CD4-positive, alpha-beta T cell treated with Interferon gamma for 1 hour (primary cell): ENCODE measurements at regions not wholly inside any gene's neighbourhood (a gene's known extent, or its start where the extent isn't known, plus 50 kb on each side); places are given as distances from the start of the nearest gene placed in this dataset.
"Not testable (repeated sequence)": the region's sequence is repeated elsewhere in the genome, so short reads cannot be mapped to it uniquely, and the experiment has no call there.

Source experiments
- DNase-seq: peaks from one replicate; pipeline ENCODE4 v3.0.0-alpha.2; 2020

DNA sequence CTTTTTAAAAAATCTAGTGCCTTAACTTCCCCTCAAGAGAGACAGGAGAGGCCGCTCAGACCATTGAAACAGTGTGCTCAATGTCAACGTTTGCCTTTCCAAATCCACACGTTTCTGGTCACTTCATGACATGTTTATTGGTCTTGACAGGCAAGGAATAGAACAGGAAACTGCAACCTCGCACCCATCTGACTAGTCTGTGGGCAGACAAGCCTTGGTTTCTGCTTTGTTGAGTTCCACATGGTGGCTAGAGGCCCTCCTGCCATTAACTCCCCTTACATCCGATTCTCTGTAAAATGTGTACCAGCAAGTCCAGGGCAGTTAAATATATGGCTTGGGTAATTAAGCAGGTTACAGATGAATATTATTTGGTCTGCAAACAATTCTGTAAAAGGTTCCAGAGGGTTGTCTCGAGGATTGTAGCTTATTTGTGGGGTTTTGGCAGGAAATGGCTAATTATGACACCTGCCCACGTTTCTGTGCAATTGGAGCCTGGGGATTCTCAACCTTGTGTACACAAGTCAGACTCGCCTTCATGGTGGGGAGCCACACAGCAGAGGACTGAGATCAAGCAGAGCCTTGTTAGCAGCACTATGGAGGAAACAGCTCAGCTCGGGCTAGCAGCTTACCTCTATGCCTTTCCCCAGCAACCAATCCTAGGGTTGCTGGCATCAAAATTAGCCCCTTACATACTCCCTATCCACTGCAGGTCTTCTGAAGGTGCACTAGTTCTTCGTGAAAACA is 317.5 kb upstream of the IGF1R start:
- DNase-seq, result no peak

DNA sequence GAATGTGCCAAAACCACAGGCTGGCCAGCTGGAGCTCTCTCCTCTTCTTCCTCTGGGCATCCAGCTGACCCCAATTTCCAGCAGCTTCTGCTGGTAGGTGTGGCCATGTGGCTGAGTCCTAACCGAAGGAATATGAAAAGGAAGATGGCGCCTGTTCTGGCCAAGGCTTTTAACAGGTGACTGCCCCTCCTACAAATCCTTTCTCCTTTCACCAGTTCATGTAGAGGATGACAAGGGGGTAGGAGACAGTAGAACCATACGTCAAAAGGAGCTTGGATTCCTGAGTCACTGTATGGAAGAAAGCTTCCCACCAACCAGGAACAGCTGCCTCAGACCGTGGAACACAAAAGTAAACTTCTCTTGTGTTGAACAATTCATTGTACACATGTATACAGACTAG is 316.7 kb upstream of the IGF1R start:
- DNase-seq, result no peak

DNA sequence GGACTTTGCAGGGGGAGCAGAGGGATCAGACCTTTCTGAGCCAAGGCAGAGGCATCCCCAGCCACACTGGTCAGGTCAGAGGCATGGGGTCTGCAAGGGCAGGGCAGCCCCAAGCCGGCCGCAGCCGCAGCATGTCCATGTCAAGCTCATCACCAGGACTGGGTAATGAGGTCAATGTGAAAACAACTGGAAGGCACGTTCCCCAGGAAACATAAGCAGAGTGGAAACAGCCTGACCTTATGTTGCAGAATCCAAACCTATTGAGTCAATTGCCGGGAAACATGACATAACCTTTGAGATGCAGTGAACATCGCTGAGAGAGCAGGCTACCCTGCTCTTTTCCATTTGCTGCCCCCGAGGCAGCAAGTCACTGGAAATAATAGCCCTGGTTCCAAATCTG is 315.1 kb upstream of the IGF1R start:
- no peak for DNase-seq

DNA sequence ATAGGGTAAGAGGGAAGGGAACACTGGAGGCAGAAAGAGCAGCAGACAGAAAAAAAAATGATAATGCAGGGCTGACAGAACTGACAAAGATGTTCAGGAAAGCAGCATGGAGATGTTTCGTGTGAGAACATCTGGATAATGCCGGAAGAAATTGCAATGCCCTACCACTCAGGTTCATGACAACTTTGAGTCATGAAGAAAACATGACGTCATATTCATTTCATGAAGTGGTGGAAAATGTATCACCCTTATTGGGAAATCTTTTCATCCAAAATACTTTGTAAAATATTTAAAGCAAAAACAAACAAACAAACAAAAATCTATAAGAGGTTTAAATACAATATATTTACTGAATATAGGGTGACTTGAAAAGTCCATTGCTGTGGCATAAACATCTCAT is 305.4 kb upstream of the IGF1R start:
- no peak for DNase-seq

DNA sequence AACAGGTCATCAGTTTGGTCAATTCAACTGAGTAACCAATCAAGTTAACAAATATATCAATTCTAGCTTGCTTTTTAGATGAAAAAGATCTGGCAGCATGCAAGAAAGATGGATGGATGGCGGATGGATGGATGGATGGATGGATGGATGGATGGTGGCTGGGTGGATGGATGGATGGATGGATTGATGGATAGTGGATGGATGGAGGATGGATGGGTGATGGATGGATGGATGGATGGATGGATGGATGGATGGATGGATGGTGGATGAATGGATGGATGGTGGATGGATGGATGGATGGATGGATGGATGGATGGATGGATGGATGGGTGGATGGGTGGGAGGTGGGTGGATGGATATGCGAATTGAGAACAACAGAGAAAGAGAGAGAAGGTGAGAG is 303.7 kb upstream of the IGF1R start:
- DNase-seq, result no peak

DNA sequence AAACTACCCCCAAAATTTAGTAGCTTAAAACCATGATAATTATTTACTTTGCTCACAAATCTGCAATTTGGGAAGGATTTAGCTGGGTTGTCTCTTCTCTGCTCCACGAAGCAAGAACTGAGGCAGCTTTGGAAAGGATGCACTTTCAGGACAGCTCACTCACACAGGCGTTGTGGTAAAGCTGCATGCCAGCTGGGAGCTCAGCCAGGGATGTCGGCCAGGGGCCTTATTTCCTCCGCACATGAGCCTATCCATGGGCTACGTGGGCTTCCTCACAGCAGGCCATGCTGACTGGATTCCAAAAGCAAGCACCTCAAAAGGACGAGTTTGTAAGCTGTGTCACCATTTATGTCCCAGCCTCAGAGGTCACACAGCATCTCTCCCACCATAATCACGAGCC is 301.3 kb upstream of the IGF1R start:
- DNase-seq, result no peak

DNA sequence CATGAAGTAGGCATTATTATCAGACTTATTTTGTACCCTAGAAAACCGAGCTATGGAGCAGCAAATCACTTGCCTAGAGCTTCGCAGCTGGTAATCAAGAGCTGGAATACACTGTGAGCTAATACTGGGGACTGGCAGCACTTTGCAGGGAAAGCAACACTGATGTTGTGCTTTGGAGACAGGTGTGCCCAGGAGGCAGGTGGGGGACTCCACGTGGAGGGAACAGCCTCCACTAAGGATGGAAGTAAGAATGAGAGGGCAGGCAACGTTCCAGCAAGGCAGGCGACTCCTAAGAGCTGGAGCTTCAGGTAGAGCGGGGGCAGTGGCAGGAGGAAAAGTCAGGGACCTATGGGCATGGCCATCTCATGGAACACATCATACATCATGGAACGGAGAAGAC is 300.5 kb upstream of the IGF1R start:
- no peak for DNase-seq

DNA sequence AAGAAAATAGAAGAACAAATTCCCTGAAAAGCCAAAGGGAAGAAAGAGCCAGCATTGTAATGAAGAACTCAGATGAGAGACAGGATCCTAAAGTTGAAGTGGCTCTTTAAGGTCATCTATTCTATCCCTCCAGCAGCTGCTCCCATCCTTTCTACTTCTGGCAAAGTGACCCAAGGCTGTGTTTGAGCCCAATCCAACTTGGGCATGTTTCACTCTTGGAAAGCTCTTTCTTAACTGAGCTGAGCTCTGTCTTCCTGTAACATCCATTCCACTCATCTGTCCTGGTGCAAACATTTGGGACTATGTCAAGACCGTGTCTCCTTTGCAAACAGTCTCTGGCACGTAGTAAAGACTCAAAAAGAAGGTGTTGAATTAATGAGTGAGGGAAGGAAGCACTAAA is 298.1 kb upstream of the IGF1R start:
- no peak for DNase-seq

DNA sequence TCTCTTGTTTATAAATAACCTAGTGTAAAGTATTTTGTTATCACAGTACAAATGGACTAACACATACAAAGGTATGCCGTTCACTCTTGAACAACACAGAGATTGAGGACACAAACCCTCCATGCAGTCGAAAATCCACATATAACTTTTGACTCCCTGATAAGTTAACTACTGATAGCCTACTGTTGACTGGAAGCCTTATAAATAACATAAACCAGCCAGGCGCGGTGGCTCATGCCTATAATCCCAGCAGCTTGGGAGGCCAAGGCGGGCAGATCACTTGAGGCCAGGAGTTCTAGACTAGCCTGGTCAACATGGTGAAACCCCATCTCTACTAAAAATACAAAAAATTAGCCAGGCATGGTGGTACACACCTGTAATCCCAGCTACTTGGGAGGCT is 290.1 kb upstream of the IGF1R start:
- not testable (repeated sequence) for DNase-seq

DNA sequence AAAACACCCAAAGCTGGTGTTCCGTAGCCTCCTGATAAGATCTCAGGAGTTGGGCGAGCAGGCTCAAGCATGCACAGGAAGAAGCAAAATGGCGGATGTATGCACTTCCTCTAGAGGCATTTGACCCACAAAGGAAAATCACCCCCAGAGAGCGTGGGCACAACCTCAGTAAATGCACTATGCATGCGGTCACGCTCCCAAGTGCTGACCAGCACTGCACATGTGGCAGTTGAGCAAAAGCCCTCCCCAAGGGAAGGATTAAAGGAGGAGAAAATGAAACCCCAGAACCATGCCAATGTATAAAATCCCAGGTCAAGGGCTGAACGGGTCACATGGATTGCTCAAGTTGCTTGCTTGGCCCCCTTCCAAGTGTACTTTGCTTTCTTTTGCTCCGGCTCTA is 289.4 kb upstream of the IGF1R start:
- no peak for DNase-seq

DNA sequence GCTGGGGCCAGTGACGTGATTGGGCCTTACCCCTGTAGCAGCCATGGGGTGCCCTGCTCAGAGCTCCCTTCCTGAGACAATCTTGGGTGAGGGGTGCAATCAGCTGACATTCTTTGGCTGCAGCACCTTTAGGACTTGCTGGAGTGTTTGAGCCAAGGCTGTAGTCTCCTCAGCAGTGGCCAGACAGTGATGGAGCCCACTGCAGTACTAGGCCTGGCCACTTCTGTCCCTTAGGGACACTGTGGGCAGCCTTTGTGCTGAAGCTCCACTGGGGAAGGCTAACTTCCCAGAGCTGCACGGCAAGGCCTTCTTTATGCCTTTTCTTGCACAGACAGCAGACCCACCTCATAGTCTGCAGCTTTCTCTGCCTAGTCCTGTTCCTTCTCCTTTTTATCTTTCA is 284.9 kb upstream of the IGF1R start:
- no peak for DNase-seq

DNA sequence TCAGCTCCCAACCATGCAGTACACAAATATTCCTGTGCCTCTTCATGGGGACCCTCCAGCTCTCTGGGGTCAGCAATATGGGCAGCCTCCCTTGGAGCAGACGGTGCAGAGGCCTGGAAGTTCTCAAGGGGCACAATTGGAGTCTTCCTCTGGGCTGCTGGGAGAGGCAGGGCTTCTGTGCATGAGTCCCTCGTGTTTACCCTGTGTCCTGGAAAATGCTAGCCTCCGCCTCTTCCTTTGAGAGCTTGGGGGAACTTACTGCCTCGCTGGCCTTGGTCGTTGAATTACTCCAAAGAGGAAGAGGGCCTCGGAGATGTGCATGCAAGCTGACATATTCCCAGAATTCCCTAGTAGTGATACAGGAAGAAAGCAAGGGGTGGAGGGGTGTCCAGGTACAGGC is 284.4 kb upstream of the IGF1R start:
- DNase-seq, result no peak

DNA sequence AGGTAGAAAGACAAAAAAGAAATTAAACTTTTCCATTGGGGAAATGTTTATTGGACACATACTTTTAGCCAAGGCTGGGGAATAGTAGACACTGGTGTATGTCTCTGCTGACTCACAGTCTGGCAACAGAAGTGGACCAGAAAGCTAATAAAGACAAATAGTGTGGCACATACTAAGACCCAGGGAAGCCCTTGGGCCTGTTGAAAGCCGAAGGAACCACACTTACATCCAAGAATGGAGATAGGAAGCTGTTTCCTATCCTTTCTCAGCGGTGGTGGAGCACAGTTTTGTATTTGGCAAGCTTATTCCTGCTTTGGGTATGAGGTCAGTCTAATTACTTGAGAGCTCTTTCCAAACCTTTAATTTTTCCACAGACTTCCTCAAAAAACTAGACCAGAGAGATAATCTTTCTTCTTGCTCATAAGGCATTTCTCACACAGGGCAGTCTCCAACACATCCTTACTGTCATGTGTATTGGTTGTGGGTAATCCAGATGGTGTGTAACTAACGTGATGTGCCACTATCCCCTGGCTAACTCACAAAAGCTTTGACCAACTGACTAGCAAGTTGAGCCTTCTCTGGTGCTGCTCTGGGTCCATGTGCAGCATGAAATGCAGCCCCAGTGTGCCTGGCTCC is 279.1 kb upstream of the IGF1R start:
- no peak for DNase-seq

DNA sequence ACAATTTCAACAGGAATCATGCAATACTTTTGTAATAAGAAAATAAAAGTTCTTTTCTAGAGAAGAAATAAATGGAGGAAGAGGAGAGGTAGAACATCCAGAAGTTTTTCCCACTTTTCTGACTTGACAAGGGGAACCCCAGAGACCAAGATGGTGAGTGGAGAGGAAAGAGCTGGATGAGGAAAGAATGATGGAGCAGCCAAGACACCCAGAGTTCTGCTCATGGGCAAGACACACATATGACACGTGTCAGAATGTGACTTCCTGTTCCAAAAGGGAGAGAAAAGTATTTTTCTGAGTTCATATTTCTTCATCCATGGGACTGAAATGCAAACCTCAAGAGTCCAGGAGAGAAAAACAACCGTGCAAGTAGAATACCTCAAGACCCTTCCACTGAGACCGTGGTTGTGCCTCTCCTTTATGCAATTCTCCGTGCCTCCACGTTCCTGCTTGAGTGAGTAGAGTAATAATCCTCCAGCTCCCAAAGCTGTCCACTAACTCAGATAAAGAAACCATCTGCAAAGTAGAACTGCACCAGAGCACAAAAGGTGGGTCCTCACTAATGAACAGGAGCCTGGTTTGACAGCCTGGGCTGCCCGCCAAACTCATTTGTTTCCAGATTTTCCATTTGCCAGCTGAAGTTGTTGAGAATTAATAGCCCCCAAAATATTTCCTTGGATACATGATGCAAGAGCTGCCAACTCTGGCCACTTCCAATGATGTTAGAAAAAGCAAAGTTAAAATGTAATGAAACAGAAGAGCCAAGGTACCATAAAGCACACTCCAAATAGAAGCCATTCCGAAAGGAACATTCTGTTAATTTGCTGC is 272.6 kb upstream of the IGF1R start:
- DNase-seq, result no peak

DNA sequence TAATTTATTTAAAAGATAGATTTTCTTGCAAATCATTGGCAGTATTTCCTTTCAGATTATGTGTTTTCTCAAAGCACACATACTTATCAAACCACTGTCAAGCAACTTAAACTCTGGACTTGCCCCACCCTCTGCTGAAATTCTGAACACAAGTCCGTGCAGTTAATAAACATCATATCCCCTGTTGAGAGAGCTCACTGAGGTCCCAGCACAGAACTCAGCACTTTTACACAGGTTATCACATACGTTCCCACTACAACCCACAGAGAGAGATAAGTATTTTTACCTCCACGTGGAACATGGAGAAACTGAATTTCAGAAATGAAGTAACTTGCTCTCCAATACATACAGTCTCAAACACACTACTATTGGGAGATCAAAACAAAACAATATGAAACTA is 267.6 kb upstream of the IGF1R start:
- no peak for DNase-seq

DNA sequence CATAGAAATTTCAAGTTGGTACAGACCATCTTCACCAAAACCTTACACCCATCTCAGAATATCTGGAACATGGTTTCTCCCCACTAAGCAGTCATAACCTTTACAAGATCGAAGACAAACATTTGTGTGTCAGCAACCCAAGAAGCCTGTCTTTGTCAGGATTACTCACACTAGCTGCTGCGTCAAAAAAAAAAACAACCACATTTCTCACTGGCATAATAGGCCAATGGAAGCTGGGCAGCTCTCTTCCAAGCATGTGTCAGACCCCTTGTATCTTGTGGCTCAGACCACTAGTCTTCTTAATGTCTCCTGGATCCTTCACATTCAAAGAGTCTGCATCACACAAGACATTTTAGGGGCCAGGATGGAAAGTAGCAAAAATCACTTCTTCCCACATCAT is 266.9 kb upstream of the IGF1R start:
- DNase-seq, result no peak

DNA sequence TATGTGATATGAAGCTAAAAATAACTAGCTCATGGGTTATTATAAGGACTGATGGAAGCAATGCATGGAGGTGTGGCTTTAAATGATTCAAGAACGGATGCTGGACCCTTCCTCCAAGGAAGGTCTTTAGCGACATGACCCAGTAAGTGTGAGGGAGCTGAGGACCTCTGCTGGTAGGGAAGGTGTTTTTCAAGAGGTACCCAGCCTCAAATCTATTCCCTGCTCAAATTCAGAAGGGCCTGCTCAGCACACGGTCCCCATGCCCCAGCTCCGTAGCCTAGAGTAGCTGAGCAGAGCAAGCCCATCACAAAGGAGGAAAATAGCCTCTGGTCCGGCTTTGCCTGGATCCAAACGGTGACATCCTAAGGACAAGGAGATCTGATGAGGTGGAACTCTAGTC is 266.2 kb upstream of the IGF1R start:
- DNase-seq, result no peak

DNA sequence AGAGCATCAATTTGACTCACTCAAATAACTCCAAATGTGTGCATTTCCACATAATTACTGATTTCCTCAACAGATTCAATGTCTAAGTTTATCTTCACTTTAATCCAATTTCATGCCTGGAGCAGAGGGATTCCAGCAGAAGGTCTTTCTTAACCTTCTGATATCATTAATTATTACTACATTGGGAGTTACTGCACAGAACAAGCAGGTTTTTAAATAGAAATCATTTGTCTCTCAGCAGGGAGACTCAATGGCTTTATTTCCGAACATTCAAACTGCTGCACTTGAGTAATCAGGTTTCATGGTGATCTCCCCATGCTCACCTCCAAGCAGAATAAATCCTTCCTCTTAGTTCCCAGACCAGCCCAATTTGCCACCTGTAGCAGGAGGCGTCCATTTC is 264.8 kb upstream of the IGF1R start:
- DNase-seq, result no peak

DNA sequence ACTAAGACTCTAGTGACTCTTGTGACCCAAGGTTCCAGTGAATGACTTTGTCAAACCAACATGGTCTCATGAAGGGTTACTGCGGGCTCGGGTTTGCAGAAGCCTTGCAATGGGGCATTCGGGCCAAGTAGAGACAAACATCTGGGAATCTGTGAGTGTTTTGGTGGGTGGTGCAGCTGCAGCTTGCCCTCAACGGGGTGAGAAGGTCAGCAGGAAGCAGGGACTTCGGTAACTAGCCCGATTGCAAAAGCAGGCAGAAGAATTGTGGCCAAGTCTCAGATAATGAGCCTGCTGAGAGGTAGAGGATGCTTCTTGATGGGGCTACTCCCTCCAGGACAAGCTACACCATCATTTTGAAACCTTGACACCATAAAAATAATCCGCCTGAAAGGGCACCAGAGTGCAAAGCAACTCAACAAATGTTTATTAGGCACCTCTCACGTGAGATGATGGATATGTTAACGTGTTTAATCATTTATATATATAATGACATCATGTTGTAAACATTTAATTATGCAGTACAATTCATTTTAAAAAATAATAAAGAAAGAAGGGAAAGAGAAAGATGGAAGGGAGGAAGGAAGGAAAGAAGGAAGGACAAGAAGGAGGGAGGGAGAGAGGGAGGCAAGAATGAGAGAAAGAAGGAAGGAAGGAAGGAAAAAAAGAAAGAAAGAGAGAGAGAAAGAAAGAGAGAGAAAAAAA is 263.9 kb upstream of the IGF1R start:
- DNase-seq, result no peak

DNA sequence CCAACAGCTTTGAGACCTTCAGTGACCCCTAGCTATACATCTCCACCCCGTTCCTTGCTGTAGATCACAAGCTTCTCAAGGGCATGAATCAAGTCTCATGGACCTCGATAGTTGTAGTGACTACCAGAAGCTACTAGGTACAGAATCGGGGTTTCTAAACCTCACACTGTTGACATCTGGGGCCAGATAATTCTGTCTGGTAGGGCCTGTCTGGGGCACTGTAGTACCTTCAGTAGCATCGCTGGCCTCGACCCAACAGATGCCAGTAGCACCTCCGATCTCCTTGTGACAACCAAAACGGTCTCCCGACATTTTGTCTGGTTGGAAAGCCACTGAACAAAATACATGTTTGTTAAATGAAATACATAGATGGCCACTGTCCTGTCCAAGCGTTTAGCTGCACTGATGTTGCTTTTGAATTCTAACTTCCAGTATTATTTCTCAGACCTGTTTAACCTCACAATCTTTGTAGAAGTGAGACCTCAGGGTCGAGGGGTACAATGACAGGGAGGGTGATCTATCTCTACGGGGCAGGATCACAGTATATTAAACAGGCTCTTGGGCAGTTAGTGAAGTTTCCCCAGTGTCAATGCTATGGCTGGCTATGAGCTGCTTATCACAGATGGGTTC is 262.5 kb upstream of the IGF1R start:
- no peak for DNase-seq

DNA sequence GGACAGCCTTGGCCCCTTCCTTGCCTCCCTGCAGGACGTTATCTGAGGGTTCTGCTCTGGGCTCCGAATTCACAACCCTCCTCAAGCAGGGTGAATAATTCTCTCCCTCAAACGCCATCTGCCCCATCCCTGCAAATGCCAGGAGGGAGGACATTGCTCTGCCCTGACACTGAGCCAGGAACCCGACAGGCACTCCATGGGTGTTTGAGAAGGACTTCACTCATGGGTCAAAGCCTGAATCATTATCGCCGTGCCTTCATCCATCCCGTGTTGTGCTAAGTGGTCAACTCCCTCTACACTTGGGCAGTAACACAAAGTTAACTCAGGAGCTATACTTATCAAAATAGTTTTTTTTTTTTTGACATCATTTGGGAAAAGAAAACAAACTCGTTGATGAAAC is 261.8 kb upstream of the IGF1R start:
- DNase-seq, result no peak

DNA sequence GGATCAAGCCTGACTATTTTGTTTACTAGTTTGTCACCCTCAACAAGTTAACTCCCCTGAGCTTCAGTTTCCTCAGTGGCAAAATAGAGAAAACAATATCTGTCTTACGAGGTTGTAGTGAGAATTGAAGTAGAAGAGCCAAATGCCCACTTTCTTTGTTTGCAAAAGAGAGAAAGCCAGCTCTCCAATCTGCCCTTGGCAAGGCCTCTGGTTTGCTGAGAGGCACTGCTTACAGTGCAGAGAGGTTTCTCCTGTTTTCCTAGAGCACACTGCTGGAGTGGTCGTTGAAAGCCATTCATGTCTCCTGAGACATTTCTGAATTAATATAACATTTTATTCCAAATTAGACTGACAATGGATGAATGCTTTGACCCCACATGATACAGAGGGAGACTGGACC is 260.5 kb upstream of the IGF1R start:
- DNase-seq, result no peak

DNA sequence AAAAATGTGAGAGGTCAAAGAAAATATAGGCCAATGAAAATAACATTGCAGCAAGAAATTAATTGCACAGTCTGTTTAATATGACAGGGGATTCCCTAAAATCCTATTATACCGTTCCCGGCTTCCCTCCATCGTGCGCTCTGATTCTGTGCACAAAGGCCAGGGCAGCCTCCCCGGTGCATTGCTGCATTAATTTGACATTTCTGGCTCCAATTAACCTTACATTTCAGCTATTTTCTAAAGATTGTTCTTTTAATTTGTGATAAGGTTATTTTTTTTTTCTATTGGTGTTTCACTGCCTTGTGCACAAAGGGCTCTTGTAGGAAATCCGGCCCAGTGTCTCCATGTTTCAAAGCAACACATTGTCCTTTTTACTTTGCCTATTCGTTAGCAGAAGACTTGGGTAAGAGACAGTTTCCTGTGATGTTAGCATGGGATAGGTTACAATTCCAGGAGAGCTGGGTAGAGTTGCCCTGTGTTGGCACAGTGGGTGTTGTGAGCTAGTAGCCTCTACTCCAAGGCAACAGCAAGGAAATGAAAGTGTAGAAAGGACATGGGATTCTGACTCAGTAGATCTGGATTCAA is 257.3 kb upstream of the IGF1R start:
- no peak for DNase-seq
